Anterior cingulate cortex (tissue), 58 donors: ENCODE measurements at regions not wholly inside any gene's neighbourhood (a gene's known extent, or its start where the extent isn't known, plus 50 kb on each side); places are given as distances from the start of the nearest gene placed in this dataset.
A peak's percentile ranks its signal among the peaks of the same experiment; 100 is the strongest.

Source experiments
- DNase-seq, 58 donors: peaks; one replicate each; lab custom pipeline; 2025; lab: John Stamatoyannopoulos, UW

DNA sequence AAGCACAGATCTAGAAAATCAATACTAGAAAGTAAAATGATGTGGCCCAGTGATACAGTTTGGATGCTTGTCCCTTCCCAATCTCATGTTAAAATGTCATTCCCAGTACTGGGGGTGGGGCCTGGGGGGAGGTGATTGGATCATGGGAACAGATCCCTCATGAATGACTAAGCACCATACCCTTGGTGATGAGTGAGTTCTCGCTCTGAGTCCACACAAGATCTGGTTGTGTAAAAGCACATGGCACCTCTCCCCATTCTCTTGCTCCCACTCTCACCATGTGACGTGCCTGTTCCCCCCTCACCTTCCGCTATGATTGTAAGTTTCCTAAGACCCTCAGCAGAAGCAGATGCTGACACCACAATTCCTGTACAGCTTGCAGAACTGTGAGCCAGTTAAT lies 234.2 kb upstream of the CDH6 start:
- no peak for DNase-seq

DNA sequence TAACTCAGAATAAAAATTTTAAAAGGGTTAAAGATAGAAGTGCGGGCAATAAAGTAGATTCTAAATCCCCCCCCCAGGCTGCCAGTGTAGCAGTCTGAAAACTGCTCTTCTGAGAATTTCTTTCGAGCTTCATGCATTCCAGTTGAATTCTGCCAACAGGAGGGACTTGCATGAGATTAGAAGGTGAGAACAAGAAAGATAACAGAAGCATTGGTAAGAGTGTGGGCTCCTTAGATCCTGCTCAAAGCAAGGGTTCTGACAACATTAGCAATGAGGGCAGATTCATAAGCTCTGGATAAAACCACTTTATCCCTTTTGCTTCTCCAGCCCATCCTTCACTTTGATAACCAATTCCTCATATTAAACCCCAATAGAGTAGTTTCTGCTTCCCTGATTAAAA lies 235.9 kb upstream of the CDH6 start:
- no peak for DNase-seq

DNA sequence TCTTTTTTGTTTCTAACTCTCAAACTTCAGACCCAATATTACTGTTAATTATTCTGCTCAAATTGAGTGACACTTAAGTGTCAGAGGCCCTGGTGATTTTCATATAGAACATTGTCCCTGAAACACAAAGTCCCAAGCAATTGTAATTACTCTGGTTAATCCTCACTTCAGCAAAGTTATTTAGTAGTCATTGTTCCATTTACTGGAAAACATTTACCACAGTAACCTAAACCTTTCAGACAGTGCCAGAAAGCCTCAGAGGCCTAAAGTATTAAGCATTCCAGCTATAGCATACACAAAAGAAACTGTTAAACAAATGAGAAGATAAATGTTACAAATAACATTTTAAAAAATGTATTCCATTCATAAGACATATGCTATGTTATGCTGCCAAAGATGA lies 237.2 kb upstream of the CDH6 start:
- no peak for DNase-seq

DNA sequence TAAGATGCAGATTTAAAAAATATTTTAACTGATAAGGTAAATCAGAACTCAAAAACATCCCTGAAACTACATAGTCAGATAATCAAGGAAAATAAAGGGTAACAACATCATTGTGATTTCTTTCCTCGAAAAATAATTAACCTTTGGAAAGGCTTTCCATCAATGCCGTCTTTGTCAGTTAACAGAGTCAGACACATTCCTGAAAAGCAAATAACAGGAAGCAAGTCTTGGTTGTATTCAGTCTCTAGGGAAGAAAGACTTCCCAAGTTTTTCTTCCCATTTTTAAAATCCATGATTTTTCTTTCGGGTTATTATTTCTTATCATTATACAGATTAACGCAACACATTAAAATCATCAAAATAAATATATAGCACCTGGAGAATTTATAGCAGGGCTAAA lies 256.4 kb upstream of the CDH6 start:
- no peak for DNase-seq

DNA sequence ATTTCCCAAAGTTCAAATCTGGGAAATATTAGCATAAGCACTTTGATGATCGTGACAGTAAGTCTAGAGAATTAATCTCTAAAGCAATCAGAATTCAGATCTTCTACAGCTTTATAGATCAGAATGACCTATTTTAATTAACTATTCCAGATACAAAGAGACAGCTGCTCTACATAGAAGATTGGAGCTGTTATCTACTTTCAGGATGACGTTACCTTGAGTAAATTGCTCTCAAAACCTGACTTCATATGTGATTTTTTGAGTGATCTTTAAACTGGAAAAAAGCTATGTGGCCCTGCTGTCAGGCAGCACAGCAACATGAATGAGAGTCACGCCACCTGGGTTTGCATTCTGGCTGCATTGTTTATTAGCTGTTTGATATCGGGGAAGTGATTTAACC lies 259.9 kb upstream of the CDH6 start:
- DNase-seq = no peak

DNA sequence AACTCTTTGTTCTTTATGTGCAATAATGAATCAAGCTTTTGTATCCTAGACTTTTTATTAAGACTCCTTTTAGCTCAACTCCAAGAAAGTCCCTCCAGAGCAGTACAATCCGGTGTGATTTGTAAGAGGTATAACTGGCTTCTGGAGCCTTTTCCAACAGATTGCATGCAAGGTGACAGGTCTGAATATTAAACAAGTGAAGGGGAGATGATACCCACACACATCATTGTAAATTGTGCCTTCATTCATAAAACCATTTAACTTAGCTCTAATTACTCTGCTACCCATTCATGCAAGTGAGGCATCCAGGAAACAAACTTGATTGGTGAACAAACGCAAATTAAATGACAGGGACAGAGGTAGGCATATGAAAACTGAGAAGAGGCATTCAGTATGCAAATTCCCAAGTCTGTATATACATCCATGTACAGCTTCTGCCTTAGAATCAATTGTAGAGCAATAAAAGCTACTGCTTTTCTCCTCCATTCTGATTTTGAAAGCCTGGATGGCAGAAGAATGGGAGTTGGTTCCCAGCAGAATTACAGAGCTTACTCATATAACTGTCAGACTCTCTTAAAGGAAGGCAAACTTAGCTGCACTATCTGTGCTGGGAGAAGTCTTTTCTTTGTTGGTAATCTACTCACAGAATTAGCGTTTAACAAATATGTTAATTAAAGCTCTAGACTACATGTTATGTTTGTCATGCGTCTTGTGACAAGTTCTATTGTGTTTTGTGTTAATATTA lies 261.0 kb upstream of the CDH6 start:
- no peak for DNase-seq

DNA sequence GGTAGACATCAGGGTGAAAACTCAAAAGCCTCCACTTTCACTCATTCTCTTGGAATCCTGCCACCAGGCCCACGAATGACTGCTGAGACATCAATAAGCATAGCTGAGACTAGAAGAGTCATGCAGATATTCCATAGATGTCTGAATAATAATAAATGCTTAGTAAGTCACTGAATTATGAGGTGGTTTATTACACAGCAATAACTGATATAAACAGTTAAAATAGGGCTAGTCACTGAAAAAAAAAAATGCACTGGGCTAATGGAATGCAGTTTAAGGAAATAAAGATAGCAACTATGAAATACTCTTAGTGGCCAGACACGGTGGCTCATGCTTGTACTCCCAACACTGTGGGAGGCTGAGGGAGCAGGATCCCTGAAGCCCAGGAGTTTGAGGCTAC lies 262.8 kb upstream of the CDH6 start:
- DNase-seq = no peak

DNA sequence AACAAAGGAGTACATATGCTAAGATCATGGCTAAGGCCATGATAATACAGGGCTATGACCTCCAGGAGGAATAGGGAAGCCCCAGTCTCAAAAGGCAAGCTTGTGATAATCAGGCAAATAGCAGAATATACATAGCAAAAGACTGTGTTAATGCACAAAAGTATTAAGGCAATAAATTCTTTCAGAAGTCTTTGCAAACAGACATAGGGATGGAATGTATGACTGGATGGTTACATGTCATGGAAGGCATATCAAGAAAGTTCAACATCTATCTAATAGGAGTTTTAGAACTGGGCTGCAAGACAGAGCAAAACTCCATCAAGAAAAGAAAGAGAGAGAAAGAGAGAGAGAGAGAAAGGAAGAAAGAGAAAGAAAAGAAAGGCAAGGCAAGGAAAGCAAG lies 264.5 kb upstream of the CDH6 start:
- DNase-seq = no peak

DNA sequence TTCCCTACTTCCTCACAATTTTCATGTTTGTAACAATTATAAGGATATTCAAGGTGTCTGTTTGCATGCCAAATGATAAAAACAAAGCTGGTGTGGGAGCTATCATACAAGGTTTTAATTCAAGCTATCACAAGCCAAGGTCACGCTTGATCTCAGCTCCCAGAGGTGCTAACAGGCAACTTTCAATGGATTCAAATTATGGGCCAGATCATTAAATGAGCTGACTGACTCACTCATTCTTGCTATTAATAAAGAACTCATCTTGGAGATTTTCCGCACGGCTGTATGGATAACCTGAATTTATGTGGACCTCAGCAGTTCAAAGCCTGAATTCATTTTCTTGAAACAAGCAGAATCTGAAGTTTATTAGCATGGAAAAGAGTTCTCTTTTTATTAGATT lies 267.3 kb upstream of the CDH6 start:
- no peak for DNase-seq

DNA sequence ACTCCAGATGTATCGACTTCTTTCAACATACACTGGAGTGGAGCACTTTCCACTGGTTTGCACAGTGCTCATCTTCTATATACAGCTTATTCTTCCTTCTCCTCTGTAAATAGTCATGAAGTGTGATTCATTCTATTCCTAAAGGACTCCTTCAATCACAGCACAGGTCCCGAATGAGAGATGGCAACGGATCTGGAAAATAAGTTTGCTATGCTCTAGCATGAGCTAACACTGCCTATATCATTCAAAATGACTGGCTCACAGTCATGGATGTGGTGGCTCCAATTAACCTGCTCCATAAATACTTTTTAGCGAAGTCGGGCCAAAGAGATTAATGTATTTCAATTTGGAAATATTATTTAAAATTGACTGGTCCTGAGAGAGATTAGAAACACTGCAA lies 272.1 kb upstream of the CDH6 start:
- no peak for DNase-seq

DNA sequence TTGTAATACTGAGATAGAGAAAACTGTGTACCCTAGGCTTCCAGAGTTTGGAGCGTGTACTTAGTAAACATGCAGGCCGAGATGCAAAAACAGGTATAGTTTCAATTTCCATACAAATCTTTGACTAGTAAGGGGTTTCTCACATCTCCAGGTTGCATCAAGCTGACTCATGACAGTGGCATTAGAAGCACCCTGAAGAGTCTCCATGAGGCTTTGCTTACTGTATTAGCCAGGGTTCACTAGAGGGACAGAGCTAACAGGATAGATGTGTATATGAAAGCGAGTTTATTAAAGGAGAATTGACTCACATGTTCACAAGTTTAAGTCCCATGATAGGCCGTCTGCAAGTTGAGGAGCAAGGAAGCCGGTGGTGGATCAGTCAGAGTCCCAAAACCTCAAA lies 275.3 kb upstream of the CDH6 start:
- no peak for DNase-seq

DNA sequence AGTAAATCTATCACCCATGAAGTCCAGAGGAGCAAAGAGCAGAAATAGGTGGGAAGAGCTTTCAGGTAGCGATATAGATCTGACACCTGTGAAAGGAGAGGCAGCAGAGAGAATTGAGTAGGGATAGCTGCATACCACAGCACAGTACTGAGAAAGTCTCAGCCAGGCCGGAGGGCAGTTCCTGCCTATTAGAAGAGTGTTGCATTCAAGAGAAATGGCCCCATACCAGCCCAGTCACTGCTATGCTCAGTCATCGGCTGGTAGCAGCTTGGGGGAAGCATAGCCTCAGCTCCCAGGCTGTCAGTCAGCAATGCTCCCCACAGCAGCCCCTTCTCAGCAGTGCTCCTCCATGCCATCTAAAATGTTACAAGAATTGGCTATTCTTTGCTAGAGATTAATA lies 285.1 kb upstream of the CDH6 start:
- no peak for DNase-seq

DNA sequence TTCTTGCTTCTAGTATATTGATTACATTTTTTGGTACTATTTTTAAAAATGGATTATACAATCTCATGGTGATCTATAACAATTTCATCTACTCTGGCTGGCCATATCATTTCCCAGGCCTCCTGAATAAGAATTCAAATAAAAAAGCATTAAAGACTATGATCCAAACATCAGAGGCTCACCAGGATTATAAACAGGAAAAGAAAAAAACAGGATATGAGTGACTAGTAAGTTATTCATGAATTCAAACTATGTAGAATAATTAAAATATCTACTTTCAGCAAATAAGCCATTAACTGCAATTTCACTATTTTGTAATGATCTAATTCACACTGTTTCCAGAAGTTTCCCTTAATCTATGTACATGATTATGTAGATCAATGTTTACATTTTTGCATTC lies 293.1 kb upstream of the CDH6 start:
- DNase-seq = no peak

DNA sequence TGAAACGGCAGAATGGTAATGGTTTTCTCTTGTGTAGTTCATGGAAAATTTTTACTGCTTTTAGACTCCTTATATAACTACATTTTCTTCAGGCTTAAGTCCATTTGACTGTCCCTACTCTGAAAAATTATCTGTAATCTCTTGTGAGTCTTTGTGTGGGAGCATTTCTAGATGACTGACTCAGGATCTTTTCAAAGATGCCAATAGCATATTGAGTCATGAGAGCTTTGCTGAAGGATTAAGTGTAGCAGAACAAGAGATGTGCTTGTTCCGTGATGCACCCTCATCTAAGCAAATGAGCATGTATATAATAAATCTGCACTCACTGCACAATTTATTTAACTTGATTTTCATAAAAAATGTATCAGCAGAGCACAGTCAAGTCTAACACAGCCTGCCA lies 298.7 kb upstream of the CDH6 start:
- no peak for DNase-seq

DNA sequence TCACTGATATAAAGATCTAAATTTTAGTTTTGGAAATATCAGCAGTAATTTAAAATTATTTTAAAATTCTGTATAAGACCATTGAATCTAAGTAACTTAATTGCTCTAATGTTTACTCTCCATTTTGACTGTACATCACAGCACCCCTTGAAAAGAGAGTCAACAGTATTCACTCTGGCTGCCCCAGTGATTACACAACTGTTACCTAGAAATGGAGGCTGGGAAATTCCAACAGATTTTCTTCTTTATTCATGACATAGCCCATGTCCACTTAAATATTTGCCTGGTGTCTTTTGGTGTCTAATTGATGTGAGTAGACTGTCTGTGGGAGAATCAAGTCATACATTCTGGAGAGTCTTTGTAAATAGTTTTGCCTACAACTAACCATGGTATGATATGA lies 301.8 kb upstream of the CDH6 start:
- DNase-seq = no peak

DNA sequence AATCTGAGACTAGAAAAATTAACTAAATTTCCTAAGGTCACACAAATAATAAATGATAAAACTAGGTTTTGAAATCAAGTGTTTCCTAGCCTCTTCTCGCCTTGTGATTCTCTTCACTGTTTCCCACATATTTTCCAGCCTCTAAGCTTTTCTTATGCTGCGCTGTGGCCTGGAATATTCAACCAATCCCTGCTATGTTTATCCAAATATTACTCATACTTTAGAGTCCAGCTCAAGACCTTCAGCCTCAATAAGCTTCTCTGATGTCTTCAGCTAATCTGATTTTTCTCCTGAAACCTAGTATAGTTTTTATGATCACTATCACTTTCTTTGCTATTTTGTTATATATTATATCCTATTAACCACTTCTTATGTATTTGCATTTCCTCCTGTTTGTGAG lies 303.1 kb upstream of the CDH6 start:
- no peak for DNase-seq

DNA sequence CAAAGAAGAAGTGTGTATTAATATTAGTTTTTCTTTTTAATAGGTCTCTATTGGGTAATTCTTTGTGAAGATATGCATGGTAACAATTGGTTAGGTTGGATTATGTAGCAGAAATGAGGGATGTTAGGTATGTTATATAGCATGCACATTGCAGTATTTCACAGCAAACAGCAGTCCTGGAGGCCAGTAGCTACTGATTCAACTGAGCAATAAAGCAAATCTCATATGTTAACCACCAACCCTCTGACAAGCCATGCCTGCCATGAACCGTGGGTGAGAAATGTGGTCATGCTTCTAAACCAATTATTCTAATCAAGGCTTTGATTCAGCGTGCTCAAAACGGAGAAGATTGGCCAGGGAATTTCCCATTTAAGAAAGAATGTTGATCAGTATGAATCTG lies 313.0 kb upstream of the CDH6 start:
- DNase-seq = no peak

DNA sequence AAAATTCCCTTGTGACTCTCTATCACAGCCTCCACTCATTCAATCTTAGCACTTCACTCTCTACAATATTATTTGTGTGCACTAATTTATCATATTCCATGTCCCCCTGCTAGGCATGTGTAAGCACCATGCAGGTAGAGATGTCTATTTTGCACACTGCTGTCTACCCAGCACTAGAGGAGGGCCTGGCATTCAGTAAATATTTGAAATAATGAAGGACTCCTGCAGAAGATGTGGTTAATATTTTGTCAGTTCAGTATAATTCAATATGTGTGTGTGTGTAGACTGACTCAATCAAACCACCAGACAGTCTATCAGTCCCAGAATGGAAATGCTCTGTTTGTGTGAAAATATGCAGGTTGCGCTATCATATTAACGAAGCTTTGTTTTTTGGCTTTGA lies 313.6 kb upstream of the CDH6 start:
- no peak for DNase-seq

DNA sequence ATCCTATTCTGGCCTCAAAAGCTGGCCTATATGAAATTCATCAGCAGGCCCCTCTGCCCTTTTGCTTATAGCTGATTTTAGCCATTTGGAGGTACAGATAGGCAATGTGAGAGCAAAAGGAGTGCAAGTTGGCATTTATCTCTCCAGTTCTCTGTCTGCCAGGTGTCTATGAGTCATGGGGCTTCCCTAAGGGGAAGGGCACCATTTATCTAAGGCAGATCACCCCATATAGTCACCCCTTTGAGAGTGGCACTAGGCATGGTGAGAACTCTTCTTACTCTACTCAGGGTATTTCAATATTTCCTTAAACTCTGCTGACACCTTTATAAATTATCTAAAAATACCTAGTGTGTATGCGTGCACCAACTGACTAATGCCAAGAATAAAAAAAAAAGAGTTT lies 314.7 kb upstream of the CDH6 start:
- DNase-seq = no peak

DNA sequence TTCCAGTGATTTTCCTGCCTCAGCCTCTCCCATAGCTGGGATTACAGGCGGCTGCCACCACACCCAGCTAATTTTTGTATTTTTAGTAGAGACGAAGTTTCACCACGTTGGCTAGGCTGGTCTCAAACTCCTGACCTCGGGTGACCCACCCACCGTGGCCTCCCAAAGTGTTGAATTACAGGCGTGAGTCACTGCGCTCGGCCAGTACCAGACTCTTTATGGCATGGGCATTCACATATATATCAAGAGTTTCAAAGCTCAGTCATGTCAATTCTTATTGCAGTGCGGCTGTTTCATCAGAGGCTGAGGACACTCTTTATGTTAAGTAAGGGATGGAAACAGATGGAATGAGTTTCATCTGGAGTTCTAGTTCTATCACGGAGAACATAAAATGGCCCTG lies 315.2 kb upstream of the CDH6 start:
- no peak for DNase-seq

DNA sequence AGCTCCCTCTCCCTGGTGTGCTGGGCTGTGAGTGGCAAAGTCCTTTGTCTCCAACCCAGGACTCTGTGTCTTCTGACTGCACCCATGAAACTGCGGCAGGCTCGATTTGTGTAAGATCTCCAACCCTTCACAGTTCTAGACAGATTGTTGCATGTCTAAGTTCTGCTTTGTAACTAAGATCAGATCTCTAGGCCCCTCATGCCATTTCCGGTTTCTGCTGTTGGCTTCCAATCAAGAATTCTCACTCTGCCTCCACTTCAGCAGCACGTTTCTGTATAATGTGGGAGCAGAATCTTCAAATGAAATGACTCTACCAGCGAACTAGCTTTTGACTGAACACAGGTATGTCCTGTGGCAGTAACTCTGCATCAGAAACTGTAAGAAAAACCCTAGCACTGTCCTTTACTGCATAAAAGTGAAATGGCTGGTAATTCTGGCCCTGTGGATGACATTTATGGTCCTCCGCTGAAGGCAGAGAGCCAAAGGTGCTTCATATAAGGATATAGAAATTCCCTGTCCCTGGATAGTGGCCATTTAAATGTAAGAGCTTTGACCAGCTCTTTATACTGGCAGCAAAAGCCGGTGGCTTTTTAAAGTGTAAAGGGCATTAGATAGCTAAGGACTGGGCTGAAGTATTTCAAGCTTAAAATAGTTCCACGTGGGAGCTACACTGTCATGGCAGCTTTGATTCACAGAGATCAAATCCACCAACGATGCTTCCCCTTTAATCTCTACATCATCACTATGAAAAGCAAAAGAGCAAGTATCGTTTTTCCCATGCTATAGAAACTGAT lies 319.0 kb upstream of the CDH6 start:
- DNase-seq = no peak

DNA sequence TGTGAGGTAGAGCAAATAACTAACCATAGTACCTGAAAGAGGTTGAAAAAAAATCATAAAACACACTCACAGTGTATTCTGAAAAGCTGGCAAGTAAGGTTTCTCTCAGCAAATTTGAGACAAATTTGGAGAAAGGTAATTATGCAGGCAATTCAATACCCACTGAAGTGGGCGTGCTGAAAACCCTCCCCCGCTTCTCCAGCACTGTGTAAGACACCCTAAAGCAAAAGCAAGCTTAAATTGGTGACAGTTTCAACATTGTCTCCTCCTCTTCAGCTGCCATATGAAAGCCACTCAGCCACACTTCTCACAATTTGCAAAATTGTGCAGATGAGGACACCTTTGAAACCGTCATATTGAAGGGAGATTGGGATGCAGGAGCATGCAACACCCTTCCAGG lies 322.3 kb upstream of the CDH6 start:
- DNase-seq = peak in 2 of 58 donors; percentile 1 to 15
